ENCODE measurements at regions not wholly inside any gene's neighbourhood (a gene's known extent, or its start where the extent isn't known, plus 50 kb on each side); places are given as distances from the start of the nearest gene placed in this dataset.

DNA sequence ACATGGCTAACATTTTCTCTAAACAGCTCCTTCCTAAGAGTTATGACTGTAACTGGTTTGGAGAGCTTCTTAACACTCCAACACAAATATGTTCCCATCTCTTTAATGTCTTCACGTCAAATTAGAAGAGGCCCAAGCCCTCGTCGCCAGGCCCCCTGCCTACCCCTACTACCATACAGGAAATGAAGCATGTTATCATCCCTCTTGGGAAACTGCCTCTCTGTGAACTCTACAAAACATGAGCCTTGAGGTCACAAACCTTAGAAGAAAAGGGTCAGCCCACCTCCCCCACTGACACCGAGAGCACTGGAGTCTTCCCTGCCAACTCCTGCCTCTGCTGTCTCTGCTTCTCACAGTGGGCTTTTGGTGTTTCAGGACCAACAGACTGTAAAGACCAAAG, 243.1 kb upstream of the STT3B start:
- DNase-seq, result no peak
- no peak overlapping the region for H3K4me3 Mint-ChIP-seq
- H3K4me1 Mint-ChIP-seq (ENCODE audit: low read depth in 2 of 2), result peaks cover 0 to 17% of the 10 kb centered on the region in 2 donors
- no peaks in the 10 kb centered on the region for H3K9me3 Mint-ChIP-seq
- H3K36me3 Mint-ChIP-seq (ENCODE audit: insufficient read depth), result peaks cover 6% of the 10 kb centered on the region
- no peak overlapping the region for H3K27ac Mint-ChIP-seq
- ATAC-seq (replicated peaks), result no peak
- peaks cover 0 to 12% of the 10 kb centered on the region in 2 donors for H3K27me3 Mint-ChIP-seq

DNA sequence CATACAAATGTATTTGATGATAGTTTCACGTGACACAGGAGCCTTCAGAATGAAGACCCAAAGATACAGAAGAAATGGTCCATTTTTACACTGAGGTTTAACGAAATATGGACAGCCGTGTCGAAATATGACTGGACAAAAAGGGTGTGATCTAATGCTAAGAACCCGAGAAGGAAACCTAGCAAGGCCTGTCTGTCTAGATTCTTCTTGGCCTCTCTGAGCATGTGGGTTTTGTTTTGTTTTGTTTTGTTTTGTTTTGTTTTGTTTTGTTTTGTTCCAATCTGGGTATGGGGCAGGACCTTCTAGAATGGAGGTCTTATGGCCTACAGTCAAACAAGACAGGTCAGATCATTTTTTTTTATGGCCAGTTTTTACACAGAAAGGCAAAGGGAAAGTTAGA, 242.7 kb upstream of the STT3B start:
- ATAC-seq (replicated peaks) (no peak), DNase-seq (no peak)
- Mint-ChIP-seq H3K4me1 (ENCODE audit: low read depth in 2 of 2) (peaks cover 0 to 19% of the 10 kb centered on the region in 2 donors), H3K4me3 (no peak overlapping the region), H3K27me3 (peaks cover 0 to 12% of the 10 kb centered on the region in 2 donors), H3K9me3 (no peaks in the 10 kb centered on the region), H3K36me3 (ENCODE audit: insufficient read depth) (peaks cover 6% of the 10 kb centered on the region), H3K27ac (no peak overlapping the region)

DNA sequence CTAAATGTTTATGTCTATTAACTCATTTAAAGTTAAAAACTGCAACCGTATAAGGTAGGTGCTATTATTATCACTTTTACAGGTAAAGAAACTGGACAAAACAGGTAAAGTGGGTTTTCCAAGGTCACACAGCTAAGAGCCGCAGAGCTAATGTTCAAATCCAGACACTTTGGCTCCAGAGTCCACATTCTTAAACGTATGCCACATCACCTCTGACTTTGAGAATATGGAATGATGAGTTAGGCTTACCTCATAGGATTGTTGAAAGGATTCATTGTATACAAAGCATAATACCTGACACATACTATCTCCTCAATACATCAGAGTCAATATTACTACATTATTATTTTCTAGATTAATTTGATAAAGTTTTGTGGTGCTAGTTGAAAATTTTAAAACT, 240.9 kb upstream of the STT3B start:
- H3K9me3 Mint-ChIP-seq, result no peaks in the 10 kb centered on the region
- H3K27me3 Mint-ChIP-seq, result peaks cover 0 to 18% of the 10 kb centered on the region in 2 donors
- no peak for DNase-seq
- no peak overlapping the region for H3K27ac Mint-ChIP-seq
- H3K4me3 Mint-ChIP-seq, result no peak overlapping the region
- H3K4me1 Mint-ChIP-seq (ENCODE audit: low read depth in 2 of 2), result peaks cover 0 to 19% of the 10 kb centered on the region in 2 donors
- no peak for ATAC-seq (replicated peaks)
- H3K36me3 Mint-ChIP-seq (ENCODE audit: insufficient read depth), result peaks cover 6% of the 10 kb centered on the region

DNA sequence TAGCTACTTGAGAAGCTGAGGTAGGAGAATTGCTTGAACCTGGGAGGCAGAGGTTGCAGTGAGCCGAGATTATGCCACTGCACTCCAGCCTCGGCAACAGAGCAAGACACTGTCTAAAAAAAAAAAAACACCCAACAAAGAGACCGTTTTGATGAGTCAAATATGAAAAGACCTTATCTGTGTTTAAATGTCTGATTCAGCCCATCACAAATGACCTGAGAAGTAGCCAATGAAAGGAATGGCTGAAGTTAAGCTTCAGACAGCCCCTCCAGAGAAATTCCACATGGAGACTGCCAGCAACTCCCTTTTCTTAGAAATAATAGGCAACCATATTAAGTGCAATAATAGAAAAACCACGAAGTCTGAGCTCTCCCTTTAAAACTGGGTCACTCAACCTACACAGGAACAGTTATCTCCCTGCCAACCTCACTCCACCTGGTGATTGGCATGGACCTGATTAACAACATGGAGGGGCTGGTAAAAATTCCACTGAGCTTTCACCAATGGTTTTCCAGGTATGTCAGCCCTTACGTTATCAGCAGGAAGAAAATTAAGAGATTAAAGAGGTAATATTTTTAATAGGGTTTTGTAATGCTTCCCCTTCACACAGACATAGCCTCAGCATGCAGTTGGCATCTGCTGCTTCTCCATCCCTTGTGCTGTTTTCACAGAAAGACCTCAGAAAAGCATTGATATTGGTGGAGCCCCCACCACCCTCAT, 238.1 kb upstream of the STT3B start:
- Mint-ChIP-seq H3K36me3 (ENCODE audit: insufficient read depth) (peaks cover 3% of the 10 kb centered on the region), H3K9me3 (peaks cover 0 to 6% of the 10 kb centered on the region in 2 donors), H3K27ac (no peak overlapping the region), H3K27me3 (peaks cover 0 to 18% of the 10 kb centered on the region in 2 donors), H3K4me1 (ENCODE audit: low read depth in 2 of 2) (peaks cover 0 to 7% of the 10 kb centered on the region in 2 donors), H3K4me3 (peak overlapping the region in 1 of 2 donors; percentile 12)
- ATAC-seq (replicated peaks) (peak; percentile 47), DNase-seq (no peak)

DNA sequence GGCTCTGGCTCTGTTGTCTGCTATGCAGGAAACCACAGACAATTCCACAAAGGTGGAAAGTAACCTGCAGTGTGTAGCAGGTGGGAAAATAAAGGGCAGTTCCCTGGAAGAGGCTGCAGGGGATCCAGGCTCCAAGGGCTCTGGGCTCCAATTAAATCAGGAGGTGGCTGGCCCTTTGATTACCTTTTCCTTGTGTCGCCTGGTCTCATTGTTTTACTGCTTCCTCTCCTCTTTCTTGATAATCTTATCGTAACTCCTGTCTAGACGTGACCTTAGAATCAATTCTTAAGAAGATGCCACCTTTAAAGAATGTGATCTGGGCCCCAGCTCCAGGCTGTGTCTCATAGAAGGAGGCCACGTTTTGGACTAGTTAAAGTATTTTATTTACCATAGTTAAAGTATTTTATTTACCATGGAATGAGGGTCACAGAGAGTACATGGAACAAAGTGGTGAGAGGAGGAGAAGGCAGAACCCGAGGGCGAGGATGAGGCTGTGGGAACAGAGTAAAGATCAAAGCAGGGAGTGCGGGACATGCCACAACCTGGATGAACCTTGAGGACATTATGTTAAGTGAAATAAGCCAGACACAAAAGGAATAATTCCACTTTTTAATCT, 237.5 kb upstream of the STT3B start:
- DNase-seq (no peak), ATAC-seq (replicated peaks) (no peak)
- Mint-ChIP-seq H3K4me1 (ENCODE audit: low read depth in 2 of 2) (peaks cover 0 to 7% of the 10 kb centered on the region in 2 donors), H3K4me3 (no peak overlapping the region), H3K27me3 (peaks cover 0 to 18% of the 10 kb centered on the region in 2 donors), H3K9me3 (peaks cover 0 to 6% of the 10 kb centered on the region in 2 donors), H3K36me3 (ENCODE audit: insufficient read depth) (no peaks in the 10 kb centered on the region), H3K27ac (no peak overlapping the region)

DNA sequence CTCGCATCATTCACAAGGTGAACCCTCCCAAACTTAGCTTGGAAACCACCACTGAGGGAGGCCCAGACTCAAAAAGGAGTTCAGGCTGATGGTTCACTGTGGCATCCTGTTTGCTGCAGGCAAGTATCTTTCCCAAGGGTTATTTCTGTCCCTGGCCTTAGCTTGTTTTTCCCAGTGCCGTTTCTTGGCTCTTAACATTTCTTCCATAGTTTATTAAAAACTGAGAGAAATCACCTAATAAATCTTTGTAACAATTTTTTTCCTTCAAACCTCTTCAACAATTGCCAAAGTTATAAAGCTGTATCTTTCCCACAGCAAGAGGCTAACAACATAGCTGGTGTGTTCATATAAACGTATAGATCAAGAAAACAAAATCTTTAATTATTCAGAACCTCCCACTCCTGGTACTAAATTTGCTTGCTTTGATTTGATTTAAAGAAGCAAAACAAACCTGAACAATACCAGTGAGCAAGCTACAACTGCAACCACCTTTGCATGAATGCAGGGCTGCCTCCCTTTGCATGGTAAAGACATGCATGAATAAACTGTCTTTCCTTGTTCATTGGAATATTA, 234.9 kb upstream of the STT3B start:
- no peak overlapping the region for H3K27ac Mint-ChIP-seq
- ATAC-seq (replicated peaks) (no peak), DNase-seq (no peak)
- H3K4me3 Mint-ChIP-seq, result no peak overlapping the region
- H3K4me1 Mint-ChIP-seq (ENCODE audit: low read depth in 2 of 2), result peaks cover 0 to 7% of the 10 kb centered on the region in 2 donors
- H3K36me3 Mint-ChIP-seq (ENCODE audit: insufficient read depth), result no peaks in the 10 kb centered on the region
- peaks cover 2 to 6% of the 10 kb centered on the region in 2 donors for H3K9me3 Mint-ChIP-seq
- peaks cover 0 to 13% of the 10 kb centered on the region in 2 donors for H3K27me3 Mint-ChIP-seq

DNA sequence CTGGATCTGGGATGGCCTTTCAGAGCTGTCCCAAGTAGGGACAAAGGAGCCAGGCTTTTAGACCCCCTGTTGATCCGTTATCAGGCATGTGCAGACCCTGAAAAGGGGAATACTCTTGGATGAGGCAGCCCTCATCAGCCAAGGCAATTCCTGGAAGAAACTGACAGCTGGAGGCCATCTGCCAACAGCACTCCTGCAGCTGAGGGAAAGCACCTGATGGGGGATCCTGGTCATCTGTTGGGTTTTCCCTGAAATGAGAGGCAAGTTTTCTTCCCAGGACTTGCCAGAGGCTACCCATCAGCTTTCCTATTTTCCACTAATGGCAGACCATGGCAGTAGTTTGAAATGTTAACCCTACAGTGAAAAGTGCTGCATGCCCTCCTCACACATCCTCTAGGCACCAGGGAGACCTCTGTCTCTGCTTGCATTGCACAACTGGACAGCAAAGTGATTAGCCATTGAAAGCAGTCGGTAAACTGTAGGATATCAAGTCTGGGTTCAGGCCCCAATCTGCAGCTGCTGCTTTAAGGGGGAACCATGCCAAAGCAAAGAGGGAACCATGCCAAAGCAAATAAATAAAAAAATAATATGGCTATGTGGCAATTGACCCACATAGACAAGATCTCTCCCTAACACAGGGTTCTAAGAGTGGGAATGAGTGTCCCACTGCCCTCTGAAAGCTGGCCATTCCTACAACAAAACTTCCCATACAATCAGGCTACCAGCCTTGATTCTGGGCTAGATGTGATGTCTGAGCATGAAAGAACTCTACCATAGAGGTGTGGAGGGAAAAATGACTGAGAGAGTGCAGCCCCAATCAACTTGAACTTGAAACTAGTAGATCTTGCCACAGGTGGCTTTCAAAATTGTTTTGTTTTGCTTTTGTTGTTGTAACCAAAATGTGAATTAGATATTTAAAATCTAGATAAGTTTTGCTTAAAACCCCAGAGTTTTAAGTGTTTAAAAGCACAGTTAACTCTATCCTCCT, 232.0 kb upstream of the STT3B start:
- H3K4me3 Mint-ChIP-seq, result no peak overlapping the region
- ATAC-seq (replicated peaks) (no peak), DNase-seq (no peak)
- peaks cover 2 to 6% of the 10 kb centered on the region in 2 donors for H3K9me3 Mint-ChIP-seq
- H3K36me3 Mint-ChIP-seq (ENCODE audit: insufficient read depth), result no peaks in the 10 kb centered on the region
- no peaks in the 10 kb centered on the region for H3K4me1 Mint-ChIP-seq (ENCODE audit: low read depth in 2 of 2)
- no peaks in the 10 kb centered on the region for H3K27me3 Mint-ChIP-seq
- H3K27ac Mint-ChIP-seq, result no peak overlapping the region

DNA sequence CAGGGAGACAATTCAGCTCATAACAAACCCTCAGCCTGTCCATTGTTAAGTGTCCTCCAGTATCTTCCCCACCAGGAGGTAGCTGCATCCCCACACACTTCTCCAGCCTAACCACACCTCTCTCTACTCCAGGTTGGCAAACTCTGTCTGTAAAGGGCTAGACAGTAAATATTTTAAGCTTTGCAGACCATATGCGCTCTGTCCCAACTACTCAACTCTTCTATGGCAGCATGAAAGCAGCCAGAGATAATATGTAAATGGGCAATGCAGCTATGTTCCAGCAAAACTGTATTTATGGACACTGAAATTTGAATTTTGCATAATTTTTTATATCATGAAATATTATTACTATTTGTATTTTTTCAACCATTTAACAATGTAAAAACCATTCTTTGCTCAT, 230.4 kb upstream of the STT3B start:
- Mint-ChIP-seq H3K9me3 (peaks cover 2 to 6% of the 10 kb centered on the region in 2 donors), H3K4me3 (no peak overlapping the region), H3K36me3 (ENCODE audit: insufficient read depth) (no peaks in the 10 kb centered on the region), H3K27ac (no peak overlapping the region), H3K4me1 (ENCODE audit: low read depth in 2 of 2) (no peaks in the 10 kb centered on the region), H3K27me3 (no peaks in the 10 kb centered on the region)
- DNase-seq (no peak), ATAC-seq (replicated peaks) (no peak)

DNA sequence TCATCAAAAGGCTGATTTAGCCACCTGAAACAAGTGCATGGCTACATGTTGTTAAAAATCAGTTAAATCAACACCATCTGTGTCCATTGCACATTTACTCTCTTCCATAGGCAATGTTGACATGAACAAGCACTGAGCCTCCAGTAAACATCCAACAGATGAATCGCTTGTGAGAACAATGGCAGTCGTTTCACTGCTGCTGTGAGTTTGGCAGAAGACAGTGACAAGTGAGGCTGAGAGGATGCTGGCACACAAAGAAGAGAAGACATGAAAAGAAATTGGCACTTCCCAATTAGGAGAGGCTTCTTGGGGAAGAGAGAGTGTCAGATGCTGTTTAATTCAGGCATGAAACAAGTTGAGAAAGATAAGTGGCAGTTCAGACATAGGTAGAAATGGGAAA, 227.4 kb upstream of the STT3B start:
- Mint-ChIP-seq H3K36me3 (ENCODE audit: insufficient read depth) (no peaks in the 10 kb centered on the region), H3K4me1 (ENCODE audit: low read depth in 2 of 2) (peaks cover 3% of the 10 kb centered on the region in 2 donors), H3K27me3 (no peaks in the 10 kb centered on the region), H3K9me3 (peaks cover 0 to 4% of the 10 kb centered on the region in 2 donors), H3K27ac (no peak overlapping the region), H3K4me3 (no peak overlapping the region)
- DNase-seq, result no peak
- ATAC-seq (replicated peaks), result no peak

DNA sequence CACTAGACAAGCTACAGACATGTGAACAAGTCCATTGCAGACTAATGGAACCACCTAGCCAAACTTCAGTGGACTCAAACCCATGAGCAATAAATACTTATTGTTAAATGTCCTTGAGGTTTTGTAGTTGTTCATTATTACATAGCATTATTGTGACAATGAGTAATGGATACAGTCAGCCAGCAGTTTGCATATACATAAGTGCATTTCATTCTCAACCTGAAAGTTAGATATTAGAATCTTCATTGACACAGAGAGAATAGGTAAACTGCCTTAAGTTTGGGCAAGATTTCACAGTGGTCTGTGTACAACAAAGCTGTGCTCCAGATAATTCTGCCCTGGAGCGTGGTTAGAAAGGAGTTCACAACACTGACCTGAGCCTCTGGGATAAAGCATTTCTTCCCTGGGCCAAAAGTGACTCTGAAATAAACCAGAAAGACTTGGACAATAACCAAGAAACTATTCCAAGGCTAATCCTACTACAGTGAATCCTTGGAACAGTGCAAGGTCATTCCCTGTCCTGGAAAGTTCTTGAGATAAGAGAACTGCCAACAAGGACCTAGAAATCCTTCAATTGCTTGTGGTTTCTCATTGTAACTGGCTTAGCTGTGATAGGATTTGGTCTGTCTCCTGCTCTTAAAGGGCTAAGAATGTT, 225.5 kb upstream of the STT3B start:
- Mint-ChIP-seq H3K4me3 (no peak overlapping the region), H3K36me3 (ENCODE audit: insufficient read depth) (no peaks in the 10 kb centered on the region), H3K9me3 (peaks cover 0 to 2% of the 10 kb centered on the region in 2 donors), H3K27me3 (no peaks in the 10 kb centered on the region), H3K27ac (peak overlapping the region in 1 of 2 donors; percentile 9), H3K4me1 (ENCODE audit: low read depth in 2 of 2) (peaks cover 3% of the 10 kb centered on the region in 2 donors)
- ATAC-seq (replicated peaks) (no peak), DNase-seq (no peak)

DNA sequence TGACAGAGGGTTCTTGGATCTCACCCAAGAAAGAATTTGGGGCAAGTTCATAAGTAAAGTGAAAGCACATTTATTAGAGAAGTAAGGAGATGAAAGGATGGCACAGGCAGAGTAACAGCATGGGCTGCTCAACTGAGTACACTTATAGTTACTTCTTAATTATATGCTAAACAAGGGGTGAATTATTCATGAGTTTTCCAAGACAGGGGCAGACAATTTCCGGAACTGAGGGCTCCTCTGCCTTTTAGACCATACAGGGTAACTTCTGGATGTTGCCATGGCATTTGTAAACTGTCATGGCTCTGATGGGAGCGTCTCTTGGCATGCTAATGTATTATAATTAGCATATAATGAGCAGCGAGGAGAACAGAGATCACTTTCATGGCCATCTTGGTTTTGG, 221.2 kb upstream of the STT3B start:
- ATAC-seq (replicated peaks) (no peak), DNase-seq (no peak)
- no peak overlapping the region for H3K4me3 Mint-ChIP-seq
- H3K9me3 Mint-ChIP-seq, result peaks cover 0 to 2% of the 10 kb centered on the region in 2 donors
- H3K27ac Mint-ChIP-seq, result no peak overlapping the region
- peaks cover 3% of the 10 kb centered on the region in 2 donors for H3K4me1 Mint-ChIP-seq (ENCODE audit: low read depth in 2 of 2)
- H3K36me3 Mint-ChIP-seq (ENCODE audit: insufficient read depth), result no peaks in the 10 kb centered on the region
- no peaks in the 10 kb centered on the region for H3K27me3 Mint-ChIP-seq

DNA sequence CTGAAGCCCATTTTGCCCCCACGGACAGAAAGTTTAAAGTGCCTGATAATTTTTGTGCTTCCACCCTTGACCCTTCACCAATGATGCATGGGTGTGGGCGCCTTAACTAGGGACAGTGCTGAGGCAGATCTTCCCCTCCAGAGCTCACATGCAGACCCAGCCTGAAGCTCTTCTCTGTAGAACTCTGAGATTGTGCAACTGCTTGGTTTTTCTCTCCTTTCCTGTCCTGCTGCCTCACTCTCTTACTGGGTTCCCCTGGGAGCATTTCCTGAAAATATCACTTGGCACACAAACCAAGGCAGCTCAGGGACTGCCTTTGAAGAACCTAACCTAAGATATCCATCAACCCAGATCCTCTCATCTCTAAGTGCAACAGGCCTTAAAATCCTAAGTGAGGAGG, 220.3 kb upstream of the STT3B start:
- no peak overlapping the region for H3K27ac Mint-ChIP-seq
- no peaks in the 10 kb centered on the region for H3K27me3 Mint-ChIP-seq
- no peak overlapping the region for H3K4me3 Mint-ChIP-seq
- DNase-seq (no peak), ATAC-seq (replicated peaks) (no peak)
- peaks cover 0 to 2% of the 10 kb centered on the region in 2 donors for H3K9me3 Mint-ChIP-seq
- H3K36me3 Mint-ChIP-seq (ENCODE audit: insufficient read depth), result no peaks in the 10 kb centered on the region
- H3K4me1 Mint-ChIP-seq (ENCODE audit: low read depth in 2 of 2), result peaks cover 3% of the 10 kb centered on the region in 2 donors

DNA sequence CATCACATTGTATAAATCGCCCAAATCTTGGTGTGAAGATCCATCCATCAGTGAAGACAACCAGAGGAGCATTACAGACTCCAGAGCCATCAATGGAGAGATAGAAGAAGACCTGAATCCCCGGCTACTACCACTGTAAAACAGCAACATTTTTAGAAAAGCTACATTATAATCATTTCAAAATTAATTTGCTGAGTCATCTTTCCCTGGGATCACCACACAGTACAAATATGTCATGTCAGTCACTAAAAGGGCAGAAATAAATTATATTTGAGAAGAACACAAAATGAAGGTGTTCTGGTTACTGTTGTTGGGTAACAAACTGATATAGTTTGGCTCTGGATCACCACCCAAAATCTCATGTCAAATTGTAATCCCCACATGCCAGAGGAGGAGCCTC, 218.5 kb upstream of the STT3B start:
- Mint-ChIP-seq H3K4me3 (no peak overlapping the region), H3K27me3 (no peaks in the 10 kb centered on the region), H3K36me3 (ENCODE audit: insufficient read depth) (no peaks in the 10 kb centered on the region), H3K27ac (no peak overlapping the region), H3K9me3 (no peaks in the 10 kb centered on the region), H3K4me1 (ENCODE audit: low read depth in 2 of 2) (no peaks in the 10 kb centered on the region)
- DNase-seq (no peak), ATAC-seq (replicated peaks) (no peak)
